ENCODE measurements at regions not wholly inside any gene's neighbourhood (a gene's known extent, or its start where the extent isn't known, plus 50 kb on each side); places are given as distances from the start of the nearest gene placed in this dataset.

GRCh38 chr11:22466351-22466750 lies 128.2 kb downstream of the SLC17A6 start (continued):
- no peak for TF ChIP-seq ZNF77 (CRISPR knock-in tag; IDR thresholded peaks at IDR 0.05)
- TF ChIP-seq ZNF133 (CRISPR knock-in tag; IDR thresholded peaks at IDR 0.05): no peak
- TF ChIP-seq HNRNPH1 (optimal IDR thresholded peaks at IDR 0.05; ENCODE audit: low read depth, low read length): no peak
- no peak for TF ChIP-seq GABPA (tag; conservative IDR thresholded peaks at IDR 0.05; ENCODE audit: low read depth)
- TF ChIP-seq NFIX (CRISPR knock-in tag; IDR thresholded peaks at IDR 0.05; ENCODE audit: low read depth): no peak

GRCh38 chr11:22465620-22466019 lies 127.4 kb downstream of the SLC17A6 start:
- TF ChIP-seq ZKSCAN3 (CRISPR knock-in tag; IDR thresholded peaks at IDR 0.05): no peak
- TF ChIP-seq ZNF583 (CRISPR knock-in tag; IDR thresholded peaks at IDR 0.05): no peak
- no peak for TF ChIP-seq TEAD2 (tag; IDR thresholded peaks at IDR 0.05)
- TF ChIP-seq THRAP3 (IDR thresholded peaks at IDR 0.05; ENCODE audit: borderline replicate concordance): no peak
- no peak for TF ChIP-seq U2AF1 (optimal IDR thresholded peaks at IDR 0.05; ENCODE audit: low read depth, low read length)
- no peak for TF ChIP-seq COPS2 (conservative IDR thresholded peaks at IDR 0.05)
- no peak for TF ChIP-seq ZFP1 (CRISPR knock-in tag; IDR thresholded peaks at IDR 0.05)
- TF ChIP-seq ZSCAN29 (IDR thresholded peaks at IDR 0.05): no peak
- no peak for TF ChIP-seq ZNF696 (CRISPR knock-in tag; conservative IDR thresholded peaks at IDR 0.05)
- no peak for TF ChIP-seq PHF8 (IDR thresholded peaks at IDR 0.05; ENCODE audit: borderline replicate concordance, low read length)
- no peak for TF ChIP-seq ELF4 (CRISPR knock-in tag; IDR thresholded peaks at IDR 0.05)
- no peak for TF ChIP-seq CEBPG (CRISPR knock-in tag; IDR thresholded peaks at IDR 0.05)
- no peak for TF ChIP-seq CEBPG (tag; conservative IDR thresholded peaks at IDR 0.05 in 1 of 2, IDR thresholded peaks at IDR 0.05 in 1 of 2)
- no peak for TF ChIP-seq MYC (IDR thresholded peaks at IDR 0.05; ENCODE audit: low read depth, low read length)
- TF ChIP-seq MYC (CRISPR knock-in tag; IDR thresholded peaks at IDR 0.05; ENCODE audit: borderline replicate concordance, low read depth): no peak
- no peak for TF ChIP-seq TBP (optimal IDR thresholded peaks at IDR 0.05; ENCODE audit: low read depth, low read length)
- no peak for TF ChIP-seq ZNF561 (CRISPR knock-in tag; conservative IDR thresholded peaks at IDR 0.05)
- no peak for TF ChIP-seq BCOR (IDR thresholded peaks at IDR 0.05)
- no peak for TF ChIP-seq POLR3A (IDR thresholded peaks at IDR 0.05; ENCODE audit: borderline replicate concordance, extremely low read depth, insufficient read depth, insufficient read length)
- TF ChIP-seq ZBED1 (IDR thresholded peaks at IDR 0.05): no peak
- Histone ChIP-seq H3K4me1 (replicated peaks in 1 of 2; ENCODE audit: control insufficient read depth in 2 of 2, insufficient read depth in 2 of 2, low read length in 2 of 2) (no peaks in the 10 kb centered on the region), H3K9me1 (ENCODE audit: control insufficient read depth, insufficient read depth, low read length) (no peaks in the 10 kb centered on the region), H3K27me3 (ENCODE audit: control insufficient read depth in 2 of 2, insufficient read depth in 2 of 2, low read length in 2 of 2) (no peaks in the 10 kb centered on the region), H3K4me2 (ENCODE audit: insufficient read depth, low read length) (no peak overlapping the region), H3K9ac (ENCODE audit: insufficient read depth in 1 of 2, low read depth in 2 of 2, low read length in 2 of 2) (no peak overlapping the region), H3K4me3 (no peak overlapping the region), H4K20me1 (replicated peaks; ENCODE audit: control insufficient read depth, insufficient read depth, low read length) (no peaks in the 10 kb centered on the region), H3K79me2 (ENCODE audit: control insufficient read depth, insufficient read depth, low read length) (no peaks in the 10 kb centered on the region), H3K36me3 (ENCODE audit: control insufficient read depth, insufficient read depth, low read length) (no peaks in the 10 kb centered on the region), H2AFZ (ENCODE audit: low read depth, low read length) (no peak overlapping the region), H3K27ac (ENCODE audit: extremely low read depth, low read depth, low read length) (no peak overlapping the region), H3K9me3 (replicated peaks; ENCODE audit: control insufficient read depth, insufficient read depth, low read depth, low read length) (no peaks in the 10 kb centered on the region)
- intact Hi-C loops (cut with micrococcal nuclease): no loop called here
- 8% methylated on average over 1 of the region's 1 CpG for WGBS (ENCODE audit: insufficient coverage, low coverage, missing lambda C conversion rate)
- no peak for FAIRE-seq
- BruUV-seq (replicated peaks): no TSS peak
- in situ Hi-C loops (cut with MboI): no loop called here
- ChIA-PET CTCF (ENCODE audit: low intra/inter-chr PET ratio) (no interaction called here), POLR2A (no interaction called here)
- DNase-seq (ENCODE audit: extremely low read depth in 1 of 4, low spot score in 3 of 4): no peak
- ATAC-seq: no peak
